Muscle of leg (tissue), 3 donors: ENCODE measurements at regions not wholly inside any gene's neighbourhood (a gene's known extent, or its start where the extent isn't known, plus 50 kb on each side); places are given as distances from the start of the nearest gene placed in this dataset.

Experiments
- DNase-seq: peaks from one replicate; pipeline ENCODE4 v3.0.0; 2013
- H3K27ac ChIP-seq: one replicate; pipeline ENCODE4 v1.5.1; 2013; ENCODE audit warnings: mild to moderate bottlenecking, low read length, control low read depth
- H3K27me3 ChIP-seq: one replicate; pipeline ENCODE4 v1.6.1; 2013; ENCODE audit warnings: low read length; ENCODE audit not compliant: control insufficient read depth, insufficient read depth
- H3K36me3 ChIP-seq: one replicate; pipeline ENCODE4 v1.6.1; 2013; ENCODE audit warnings: low read length; ENCODE audit not compliant: control insufficient read depth, insufficient read depth
- H3K4me1 ChIP-seq: one replicate; pipeline ENCODE4 v1.6.1; 2013; ENCODE audit warnings: low read length; ENCODE audit not compliant: control insufficient read depth, insufficient read depth
- H3K4me3 ChIP-seq: one replicate; pipeline ENCODE4 v1.5.1; 2013; ENCODE audit warnings: low read length, control low read depth
- H3K9me3 ChIP-seq: replicated peaks from 2 replicates; pipeline ENCODE4 v1.6.1; 2013; ENCODE audit warnings: low read depth, low read length; ENCODE audit not compliant: control insufficient read depth
- WGBS: methylation state at CpG from one replicate; pipeline ENCODE4 v1.1.5; 2013; ENCODE audit warnings: missing lambda C conversion rate; ENCODE audit not compliant: insufficient coverage; 5-methylcytosine and 5-hydroxymethylcytosine counted together

DNA sequence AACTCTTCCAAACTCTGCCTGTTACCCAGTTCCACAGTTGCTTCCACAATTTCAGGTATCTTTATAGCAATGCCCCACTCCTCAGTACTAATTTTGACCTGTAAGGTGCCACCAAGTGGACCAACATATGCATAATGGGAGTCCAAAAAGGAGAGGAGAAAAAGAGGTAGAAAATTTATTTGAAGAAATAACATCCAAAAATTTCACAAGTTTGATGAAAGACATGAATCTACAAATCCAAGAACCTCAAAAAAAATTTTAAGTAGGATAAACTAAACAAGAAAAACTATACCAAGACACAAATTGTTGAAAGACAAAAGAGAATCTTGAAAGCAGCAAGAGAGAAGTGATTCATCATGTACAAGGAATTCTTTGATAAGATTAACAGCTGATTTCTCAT lies 79.8 kb downstream of the BARX1 start:
- peaks cover 17% of the 10 kb centered on the region for H3K9me3 ChIP-seq
- H3K4me1 ChIP-seq: no peaks in the 10 kb centered on the region
- no peaks in the 10 kb centered on the region for H3K36me3 ChIP-seq
- no peaks in the 10 kb centered on the region for H3K27me3 ChIP-seq
- no peak overlapping the region for H3K27ac ChIP-seq
- no peak overlapping the region for H3K4me3 ChIP-seq
- DNase-seq: no peak

DNA sequence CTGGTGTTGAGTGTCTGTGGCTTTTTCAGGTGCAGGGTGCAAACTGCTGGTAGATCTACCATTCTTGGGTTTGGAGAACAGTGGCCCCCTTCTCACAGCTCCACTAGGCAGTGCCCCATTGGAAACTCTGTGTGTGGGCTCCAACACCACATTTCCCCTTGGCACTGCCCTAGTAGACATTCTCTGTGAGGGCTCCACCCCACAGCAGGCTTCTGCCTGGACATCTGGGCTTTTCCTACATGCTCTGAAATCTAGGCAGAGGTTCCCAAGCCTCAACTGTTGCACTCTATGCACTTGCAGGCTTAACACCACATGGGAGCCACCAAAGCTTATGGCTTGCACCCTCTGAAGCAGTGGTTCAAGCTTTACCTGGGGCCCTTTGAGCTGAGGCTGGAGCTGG lies 80.9 kb downstream of the BARX1 start:
- Histone ChIP-seq H3K27ac (no peak overlapping the region), H3K9me3 (peaks cover 17% of the 10 kb centered on the region), H3K36me3 (no peaks in the 10 kb centered on the region), H3K4me3 (no peak overlapping the region), H3K4me1 (peaks cover 3% of the 10 kb centered on the region), H3K27me3 (no peaks in the 10 kb centered on the region)
- no peak for DNase-seq

DNA sequence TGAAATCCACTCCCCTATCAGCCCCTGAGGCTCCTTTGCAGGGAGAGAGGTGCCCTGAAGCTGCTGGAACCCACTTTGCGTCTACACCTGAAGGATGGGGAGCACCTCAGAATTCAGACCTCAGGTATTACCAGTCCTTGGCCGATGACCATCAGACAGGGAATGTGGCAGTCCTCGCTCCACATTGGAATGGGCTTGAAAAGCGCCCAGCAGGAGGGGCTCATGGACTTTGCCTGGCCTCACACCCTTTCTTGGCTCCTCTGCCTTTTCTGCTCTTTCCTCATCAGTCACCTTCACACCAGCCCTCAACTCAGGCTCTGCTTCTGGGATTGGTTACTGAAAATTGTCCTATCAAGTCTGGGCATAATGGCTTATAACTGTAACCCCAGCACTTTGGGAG lies 83.9 kb downstream of the BARX1 start:
- peaks cover 17% of the 10 kb centered on the region for H3K9me3 ChIP-seq
- no peak overlapping the region for H3K27ac ChIP-seq
- 89% methylated on average over 4 of the region's 4 CpGs for WGBS
- peaks cover 3% of the 10 kb centered on the region for H3K4me1 ChIP-seq
- no peaks in the 10 kb centered on the region for H3K27me3 ChIP-seq
- DNase-seq: no peak
- no peaks in the 10 kb centered on the region for H3K36me3 ChIP-seq
- H3K4me3 ChIP-seq: no peak overlapping the region

DNA sequence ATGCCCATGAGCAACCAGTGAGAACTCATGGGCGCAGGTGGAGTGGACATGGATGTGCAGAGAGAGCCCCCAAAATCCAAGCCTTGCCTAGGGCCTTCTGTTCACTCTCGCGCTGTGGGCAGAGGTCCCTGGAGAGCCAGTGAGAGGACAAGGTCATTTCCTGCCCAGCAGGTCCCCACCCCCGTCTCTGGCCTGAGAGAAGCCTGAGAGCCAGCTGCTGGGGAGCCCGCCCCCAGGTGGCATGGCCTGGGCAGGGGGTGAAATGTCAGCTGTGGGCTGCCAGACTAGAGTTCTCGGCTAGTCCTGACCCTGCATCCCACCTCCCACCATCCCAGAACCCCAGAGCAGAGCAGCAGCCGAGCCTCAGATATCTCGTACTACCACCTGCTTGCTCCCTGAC lies 85.3 kb downstream of the BARX1 start:
- WGBS: 43% methylated on average over 1 of the region's 8 CpGs
- DNase-seq: no peak

DNA sequence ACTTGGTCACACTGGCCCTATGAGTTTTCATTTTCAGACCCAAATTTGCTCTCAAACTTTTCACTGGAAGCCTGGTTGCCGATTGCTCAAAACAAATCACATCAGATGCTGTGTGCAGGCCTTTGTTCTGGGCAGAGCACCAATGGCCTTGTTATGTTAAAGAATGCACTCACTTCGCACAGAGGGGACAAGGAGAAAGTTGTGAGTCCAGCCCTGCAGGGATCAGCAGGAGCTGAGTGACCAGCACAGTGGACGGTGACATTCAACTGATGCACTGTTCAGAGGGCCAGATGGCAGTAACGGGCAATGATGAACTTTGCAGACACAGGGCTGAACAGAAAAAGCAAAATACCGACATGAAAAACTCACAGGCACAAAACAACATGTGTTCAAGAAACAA lies 86.1 kb downstream of the BARX1 start:
- Histone ChIP-seq H3K4me3 (no peak overlapping the region), H3K36me3 (no peaks in the 10 kb centered on the region), H3K27ac (no peak overlapping the region), H3K9me3 (peaks cover 2% of the 10 kb centered on the region), H3K27me3 (no peaks in the 10 kb centered on the region), H3K4me1 (peaks cover 5% of the 10 kb centered on the region)
- peak; percentile 15 for DNase-seq
- 8% methylated on average over 2 of the region's 5 CpGs for WGBS

More for the DNA sequence above, 85.3 kb downstream of the BARX1 start:
- H3K4me3 ChIP-seq: no peak overlapping the region
- H3K9me3 ChIP-seq: peaks cover 10% of the 10 kb centered on the region
- H3K4me1 ChIP-seq: peaks cover 3% of the 10 kb centered on the region
- no peaks in the 10 kb centered on the region for H3K36me3 ChIP-seq
- H3K27ac ChIP-seq: no peak overlapping the region
- H3K27me3 ChIP-seq: no peaks in the 10 kb centered on the region

- peaks cover 10% of the 10 kb centered on the region for H3K4me1 ChIP-seq
- no peaks in the 10 kb centered on the region for H3K36me3 ChIP-seq
- H3K4me3 ChIP-seq: no peak overlapping the region
- peaks cover 20% of the 10 kb centered on the region for H3K27me3 ChIP-seq
- no peak for DNase-seq
- no peak overlapping the region for H3K27ac ChIP-seq
- WGBS: 49% methylated on average over 5 of the region's 5 CpGs
- no peaks in the 10 kb centered on the region for H3K9me3 ChIP-seq
Observed at GRCh38 chr9:93865716-93866115, 89.4 kb downstream of the BARX1 start.

GRCh38 chr9:93865245-93865644 lies 89.9 kb downstream of the BARX1 start:
- no peaks in the 10 kb centered on the region for H3K36me3 ChIP-seq
- no peak overlapping the region for H3K27ac ChIP-seq
- peaks cover 14% of the 10 kb centered on the region for H3K4me1 ChIP-seq
- no peak for DNase-seq
- no peak overlapping the region for H3K4me3 ChIP-seq
- H3K9me3 ChIP-seq: no peaks in the 10 kb centered on the region
- peaks cover 25% of the 10 kb centered on the region for H3K27me3 ChIP-seq
- 91% methylated on average over 7 of the region's 7 CpGs for WGBS

DNA sequence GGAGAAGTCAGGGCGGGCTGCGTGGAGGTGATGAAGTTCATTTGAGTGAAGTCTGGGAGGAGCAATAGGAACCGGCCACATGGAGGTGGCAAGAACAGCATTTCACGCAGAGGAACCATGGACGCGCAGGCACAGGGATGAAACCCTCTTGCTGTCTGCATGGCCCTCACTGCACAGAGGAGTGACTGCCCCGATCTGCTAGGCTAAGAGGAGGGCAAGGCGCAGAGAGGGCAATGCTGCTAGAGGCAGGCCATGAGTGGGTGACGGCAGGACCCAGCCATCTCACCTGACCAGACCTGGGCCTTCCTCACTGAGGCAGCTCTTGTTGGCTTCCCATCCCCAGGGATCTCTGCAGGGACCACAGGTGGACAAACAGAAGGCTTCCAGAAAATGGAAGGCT lies 90.3 kb downstream of the BARX1 start:
- 85% methylated on average over 9 of the region's 9 CpGs for WGBS
- Histone ChIP-seq H3K4me1 (peaks cover 12% of the 10 kb centered on the region), H3K9me3 (no peaks in the 10 kb centered on the region), H3K4me3 (no peak overlapping the region), H3K27me3 (peaks cover 28% of the 10 kb centered on the region), H3K36me3 (no peaks in the 10 kb centered on the region), H3K27ac (no peak overlapping the region)
- no peak for DNase-seq

GRCh38 chr9:93864032-93864431 lies 91.1 kb downstream of the BARX1 start:
- Histone ChIP-seq H3K27ac (no peak overlapping the region), H3K4me3 (no peak overlapping the region), H3K27me3 (peaks cover 35% of the 10 kb centered on the region), H3K9me3 (no peaks in the 10 kb centered on the region), H3K4me1 (peaks cover 11% of the 10 kb centered on the region), H3K36me3 (no peaks in the 10 kb centered on the region)
- DNase-seq: peak; percentile 22
- WGBS: 3% methylated on average over 6 of the region's 12 CpGs

DNA sequence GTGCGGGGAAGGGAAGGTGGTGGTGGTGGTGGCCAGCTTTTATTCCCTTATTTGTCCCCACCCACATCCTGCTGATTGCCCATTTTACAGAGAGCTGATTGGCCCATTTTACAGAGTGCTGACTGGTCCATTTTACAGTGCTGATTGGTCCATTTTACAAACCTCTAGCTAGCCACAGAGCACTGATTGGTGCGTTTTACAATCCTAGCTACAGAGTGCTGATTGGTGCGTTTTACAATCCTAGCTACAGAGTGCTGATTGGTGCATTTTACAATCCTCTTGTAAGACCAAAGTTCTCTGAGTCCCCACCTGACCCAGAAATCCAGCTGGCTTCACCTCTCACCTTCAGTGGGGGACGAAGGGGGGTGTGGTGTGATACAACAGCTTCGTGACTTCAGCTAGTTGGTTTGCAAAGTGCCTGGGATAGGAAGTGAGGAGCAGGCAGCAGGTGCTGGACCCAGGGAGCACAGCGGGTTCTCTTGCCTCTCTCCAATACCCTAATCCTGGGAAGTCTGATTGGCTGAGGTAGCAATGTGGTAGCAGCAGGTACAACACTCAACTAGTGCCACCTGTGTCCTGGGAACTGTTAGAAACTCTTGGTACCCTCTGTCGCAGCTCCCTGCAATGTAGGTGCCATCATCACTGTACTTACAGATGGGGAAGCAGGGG lies 92.1 kb downstream of the BARX1 start:
- WGBS: 95% methylated on average over 3 of the region's 7 CpGs
- no peak for DNase-seq
- peaks cover 37% of the 10 kb centered on the region for H3K27me3 ChIP-seq
- no peaks in the 10 kb centered on the region for H3K9me3 ChIP-seq
- H3K27ac ChIP-seq: no peak overlapping the region
- H3K4me3 ChIP-seq: no peak overlapping the region
- H3K36me3 ChIP-seq: no peaks in the 10 kb centered on the region
- H3K4me1 ChIP-seq: peaks cover 11% of the 10 kb centered on the region

GRCh38 chr9:93861736-93862358 lies 93.3 kb downstream of the BARX1 start:
- Histone ChIP-seq H3K4me3 (no peak overlapping the region), H3K27ac (no peak overlapping the region), H3K9me3 (no peaks in the 10 kb centered on the region), H3K4me1 (peaks cover 11% of the 10 kb centered on the region), H3K36me3 (no peaks in the 10 kb centered on the region), H3K27me3 (peaks cover 39% of the 10 kb centered on the region)
- DNase-seq: no peak
- WGBS: 81% methylated on average over 3 of the region's 5 CpGs
